ENCODE measurements at regions not wholly inside any gene's neighbourhood (a gene's known extent, or its start where the extent isn't known, plus 50 kb on each side); places are given as distances from the start of the nearest gene placed in this dataset.

- DNase-seq: no peak
These were observed 137.3 kb downstream of the TWIST2 start for GRCh38 chr2:238985041-238985729.

GRCh38 chr2:238985931-238986446 is 138.1 kb downstream of the TWIST2 start:
- no peak for DNase-seq

GRCh38 chr2:238986491-238987351 is 138.8 kb downstream of the TWIST2 start:
- DNase-seq: no peak

- no peak for DNase-seq
These were observed 139.6 kb downstream of the TWIST2 start for GRCh38 chr2:238987352-238987981.

GRCh38 chr2:238988105-238988504 is 140.2 kb downstream of the TWIST2 start:
- DNase-seq: no peak

- no peak for DNase-seq
These were observed 140.9 kb downstream of the TWIST2 start for GRCh38 chr2:238988752-238989151.

GRCh38 chr2:238989484-238989883 is 141.6 kb downstream of the TWIST2 start:
- DNase-seq: no peak

- DNase-seq: no peak
These were observed 146.5 kb downstream of the TWIST2 start for GRCh38 chr2:238994432-238994831.

GRCh38 chr2:238994876-238995275 is 147.0 kb downstream of the TWIST2 start:
- no peak for DNase-seq

- DNase-seq: no peak
These were observed 147.7 kb downstream of the TWIST2 start for GRCh38 chr2:238995634-238996033.

GRCh38 chr2:238996331-238997136 is 148.6 kb downstream of the TWIST2 start:
- no peak for DNase-seq

- no peak for DNase-seq
These were observed 149.2 kb downstream of the TWIST2 start for GRCh38 chr2:238997137-238997390.

- DNase-seq: no peak
These were observed 149.8 kb downstream of the TWIST2 start for GRCh38 chr2:238997684-238998083.
